Prostate gland (tissue), 2 donors: ENCODE measurements at regions not wholly inside any gene's neighbourhood (a gene's known extent, or its start where the extent isn't known, plus 50 kb on each side); places are given as distances from the start of the nearest gene placed in this dataset.

Experiments used
- POLR2AphosphoS5 ChIP-seq: sonication (generic); formaldehyde crosslinking; IDR thresholded peaks from one replicate; pipeline ENCODE4 v1.6.1; 2017; ENCODE audit warnings: antibody characterized with exemption
- TF ChIP-seq, protein P1 (sequence below), 4 experiments: fragments of 200-600 bp in 2 of 4; fragments of 450-650 bp in 2 of 4; sonication (generic) in 2 of 4; IDR thresholded peaks; 1 replicate in 3 of 4; 2 replicates in 1 of 4; pipeline ENCODE4 v1.5.1; 2016 to 2019; ENCODE audit warnings: antibody characterized with exemption in 4 of 4, mild to moderate bottlenecking in 2 of 4, moderate library complexity in 2 of 4

DNA sequence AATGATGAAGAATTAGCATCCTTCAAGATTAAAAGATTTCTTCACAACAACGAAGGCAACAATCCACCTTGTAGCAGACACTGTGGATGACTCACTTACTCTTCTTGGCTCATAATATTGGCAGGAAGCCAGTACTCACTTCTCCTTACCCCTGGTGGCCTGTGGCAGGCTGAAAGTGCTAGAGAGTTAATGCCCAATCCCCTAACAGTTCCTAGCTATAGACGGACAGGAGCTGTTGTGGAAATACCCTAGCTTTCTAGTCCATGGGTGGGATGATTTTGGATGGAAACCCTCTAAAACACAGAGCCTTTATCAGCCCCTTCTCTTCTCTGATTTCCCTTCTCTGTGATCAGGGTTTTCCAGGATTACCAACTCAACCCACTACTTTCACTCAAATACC is 128.6 kb upstream of the NYAP2 start:
- TF ChIP-seq, protein P1, sequence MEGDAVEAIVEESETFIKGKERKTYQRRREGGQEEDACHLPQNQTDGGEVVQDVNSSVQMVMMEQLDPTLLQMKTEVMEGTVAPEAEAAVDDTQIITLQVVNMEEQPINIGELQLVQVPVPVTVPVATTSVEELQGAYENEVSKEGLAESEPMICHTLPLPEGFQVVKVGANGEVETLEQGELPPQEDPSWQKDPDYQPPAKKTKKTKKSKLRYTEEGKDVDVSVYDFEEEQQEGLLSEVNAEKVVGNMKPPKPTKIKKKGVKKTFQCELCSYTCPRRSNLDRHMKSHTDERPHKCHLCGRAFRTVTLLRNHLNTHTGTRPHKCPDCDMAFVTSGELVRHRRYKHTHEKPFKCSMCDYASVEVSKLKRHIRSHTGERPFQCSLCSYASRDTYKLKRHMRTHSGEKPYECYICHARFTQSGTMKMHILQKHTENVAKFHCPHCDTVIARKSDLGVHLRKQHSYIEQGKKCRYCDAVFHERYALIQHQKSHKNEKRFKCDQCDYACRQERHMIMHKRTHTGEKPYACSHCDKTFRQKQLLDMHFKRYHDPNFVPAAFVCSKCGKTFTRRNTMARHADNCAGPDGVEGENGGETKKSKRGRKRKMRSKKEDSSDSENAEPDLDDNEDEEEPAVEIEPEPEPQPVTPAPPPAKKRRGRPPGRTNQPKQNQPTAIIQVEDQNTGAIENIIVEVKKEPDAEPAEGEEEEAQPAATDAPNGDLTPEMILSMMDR (IDR thresholded peaks at IDR 0.05), result no peak
- no peak for TF ChIP-seq POLR2AphosphoS5
